ENCODE measurements at regions not wholly inside any gene's neighbourhood (a gene's known extent, or its start where the extent isn't known, plus 50 kb on each side); places are given as distances from the start of the nearest gene placed in this dataset.

DNA sequence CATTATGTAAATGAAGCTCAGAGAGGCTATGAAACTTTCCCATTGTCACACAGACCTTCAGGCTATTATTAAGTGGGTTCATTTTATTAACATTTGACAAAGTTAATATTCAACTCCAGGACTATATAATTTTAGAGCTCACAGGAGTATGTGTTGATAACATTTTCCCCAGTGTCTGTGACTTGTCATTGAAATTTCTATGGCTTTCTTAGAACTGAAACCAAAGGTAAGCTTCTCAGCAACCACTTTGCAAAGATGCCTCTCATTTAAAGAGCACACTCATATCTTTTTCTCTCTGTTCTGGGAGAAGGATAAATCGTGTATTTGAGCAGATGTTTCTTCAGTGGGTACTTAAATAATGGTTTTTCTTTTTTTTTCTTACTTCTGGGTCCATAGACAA, 61.8 kb upstream of the LHCGR start:
- H3K9me3 ChIP-seq (ENCODE audit: control insufficient read depth in 4 of 4, insufficient read depth in 3 of 4, low read length in 3 of 4) = peaks cover 0 to under 1% (median 0%) of the 10 kb centered on the region in 4 donors
- no peak overlapping the region for H3K4me3 ChIP-seq
- DNase-seq = no peak
- WGBS, 2 donors = 38 to 56% methylated on average over 1 of the region's 1 CpG
- ATAC-seq (ENCODE audit: insufficient read depth, low FRiP score) = no peak
- H3K9ac ChIP-seq (ENCODE audit: insufficient read depth in 1 of 2, low read length in 2 of 2) = no peak overlapping the region
- TF ChIP-seq, protein P1, sequence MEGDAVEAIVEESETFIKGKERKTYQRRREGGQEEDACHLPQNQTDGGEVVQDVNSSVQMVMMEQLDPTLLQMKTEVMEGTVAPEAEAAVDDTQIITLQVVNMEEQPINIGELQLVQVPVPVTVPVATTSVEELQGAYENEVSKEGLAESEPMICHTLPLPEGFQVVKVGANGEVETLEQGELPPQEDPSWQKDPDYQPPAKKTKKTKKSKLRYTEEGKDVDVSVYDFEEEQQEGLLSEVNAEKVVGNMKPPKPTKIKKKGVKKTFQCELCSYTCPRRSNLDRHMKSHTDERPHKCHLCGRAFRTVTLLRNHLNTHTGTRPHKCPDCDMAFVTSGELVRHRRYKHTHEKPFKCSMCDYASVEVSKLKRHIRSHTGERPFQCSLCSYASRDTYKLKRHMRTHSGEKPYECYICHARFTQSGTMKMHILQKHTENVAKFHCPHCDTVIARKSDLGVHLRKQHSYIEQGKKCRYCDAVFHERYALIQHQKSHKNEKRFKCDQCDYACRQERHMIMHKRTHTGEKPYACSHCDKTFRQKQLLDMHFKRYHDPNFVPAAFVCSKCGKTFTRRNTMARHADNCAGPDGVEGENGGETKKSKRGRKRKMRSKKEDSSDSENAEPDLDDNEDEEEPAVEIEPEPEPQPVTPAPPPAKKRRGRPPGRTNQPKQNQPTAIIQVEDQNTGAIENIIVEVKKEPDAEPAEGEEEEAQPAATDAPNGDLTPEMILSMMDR (IDR thresholded peaks at IDR 0.05; ENCODE audit: control extremely low read depth, extremely low read depth) = no peak
- H3K27me3 ChIP-seq (ENCODE audit: control insufficient read depth in 3 of 3, insufficient read depth in 3 of 3, low read length in 2 of 3) = no peaks in the 10 kb centered on the region
- H3K4me1 ChIP-seq (ENCODE audit: control insufficient read depth in 5 of 5, insufficient read depth in 5 of 5, low read length in 5 of 5) = no peaks in the 10 kb centered on the region
- no peak overlapping the region for H3K27ac ChIP-seq (ENCODE audit: low read depth in 1 of 2, low read length in 1 of 2)
- H3K36me3 ChIP-seq (ENCODE audit: control insufficient read depth in 4 of 4, insufficient read depth in 4 of 4, low read length in 4 of 4) = no peaks in the 10 kb centered on the region

DNA sequence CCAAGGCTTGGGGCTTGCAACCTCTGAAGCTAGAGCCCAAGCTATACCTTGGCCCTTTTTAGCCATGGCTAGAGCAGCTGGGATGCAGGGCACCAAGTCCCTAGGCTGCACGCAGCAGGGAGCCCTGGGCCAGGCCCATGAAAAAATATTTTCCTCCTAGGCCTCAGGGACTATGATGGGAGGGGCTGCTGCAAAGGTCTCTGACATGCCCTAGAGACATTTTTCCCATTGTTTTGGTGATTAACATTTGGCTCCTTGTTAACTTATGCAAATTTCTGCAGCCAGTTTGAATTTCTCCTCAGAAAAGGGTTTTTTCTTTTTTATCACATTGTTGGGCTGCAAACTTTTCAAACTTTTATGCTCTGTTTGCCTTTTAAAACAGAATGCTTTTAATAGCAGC, 56.9 kb upstream of the LHCGR start:
- no peak for ATAC-seq (ENCODE audit: insufficient read depth, low FRiP score)

DNA sequence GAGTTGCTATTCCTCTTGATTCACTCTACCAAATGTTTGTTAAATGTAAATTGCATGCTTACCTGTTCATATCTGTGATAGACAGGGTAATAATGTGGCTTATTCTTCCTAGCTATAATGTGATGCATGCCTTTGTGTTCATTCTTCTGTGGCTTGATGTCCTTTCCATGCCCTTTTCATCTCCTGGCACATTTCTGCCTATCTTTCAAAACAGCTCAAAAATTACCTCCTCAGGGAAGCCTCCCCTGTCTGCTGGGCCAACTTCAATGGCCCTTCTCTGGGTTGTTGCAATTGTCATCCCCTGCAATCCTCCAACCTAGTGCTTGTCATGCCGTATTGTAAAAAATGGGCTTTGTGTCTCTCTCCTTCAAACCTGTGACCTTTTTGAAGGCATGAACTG, 52.8 kb upstream of the LHCGR start:
- DNase-seq (no peak), ATAC-seq (ENCODE audit: insufficient read depth, low FRiP score) (no peak)
- WGBS, 2 donors = 96 to 100% methylated on average over 1 of the region's 1 CpG
- Histone ChIP-seq H3K9me3 (ENCODE audit: control insufficient read depth in 4 of 4, insufficient read depth in 3 of 4, low read length in 3 of 4) (peaks cover 0 to 3% (median 0%) of the 10 kb centered on the region in 4 donors), H3K27ac (ENCODE audit: low read depth in 1 of 2, low read length in 1 of 2) (no peak overlapping the region), H3K4me3 (no peak overlapping the region), H3K27me3 (ENCODE audit: control insufficient read depth in 3 of 3, insufficient read depth in 3 of 3, low read length in 2 of 3) (no peaks in the 10 kb centered on the region), H3K4me1 (ENCODE audit: control insufficient read depth in 5 of 5, insufficient read depth in 5 of 5, low read length in 5 of 5) (no peaks in the 10 kb centered on the region), H3K36me3 (ENCODE audit: control insufficient read depth in 4 of 4, insufficient read depth in 4 of 4, low read length in 4 of 4) (no peaks in the 10 kb centered on the region), H3K9ac (ENCODE audit: insufficient read depth in 1 of 2, low read length in 2 of 2) (no peak overlapping the region)
- TF ChIP-seq, protein P1 (IDR thresholded peaks at IDR 0.05; ENCODE audit: control extremely low read depth, extremely low read depth) = no peak

More for the DNA sequence above, 56.9 kb upstream of the LHCGR start:
- TF ChIP-seq, protein P1 (IDR thresholded peaks at IDR 0.05; ENCODE audit: control extremely low read depth, extremely low read depth) = no peak
- no peak for DNase-seq
- H3K9me3 ChIP-seq (ENCODE audit: control insufficient read depth in 4 of 4, insufficient read depth in 3 of 4, low read length in 3 of 4) = peaks cover 0 to 3% (median 0%) of the 10 kb centered on the region in 4 donors
- no peak overlapping the region for H3K27ac ChIP-seq (ENCODE audit: low read depth in 1 of 2, low read length in 1 of 2)
- no peak overlapping the region for H3K4me3 ChIP-seq
- no peaks in the 10 kb centered on the region for H3K4me1 ChIP-seq (ENCODE audit: control insufficient read depth in 5 of 5, insufficient read depth in 5 of 5, low read length in 5 of 5)
- no peaks in the 10 kb centered on the region for H3K36me3 ChIP-seq (ENCODE audit: control insufficient read depth in 4 of 4, insufficient read depth in 4 of 4, low read length in 4 of 4)
- no peaks in the 10 kb centered on the region for H3K27me3 ChIP-seq (ENCODE audit: control insufficient read depth in 3 of 3, insufficient read depth in 3 of 3, low read length in 2 of 3)
- no peak overlapping the region for H3K9ac ChIP-seq (ENCODE audit: insufficient read depth in 1 of 2, low read length in 2 of 2)
- WGBS, 2 donors = 68 to 78% methylated on average over 1 of the region's 1 CpG

All from lung (tissue), 11 donors.